ENCODE measurements at regions not wholly inside any gene's neighbourhood (a gene's known extent, or its start where the extent isn't known, plus 50 kb on each side); places are given as distances from the start of the nearest gene placed in this dataset.

GRCh38 chr1:232328486-232329102 lies 301.3 kb downstream of the SIPA1L2 start:
- Histone ChIP-seq H2AFZ (ENCODE audit: low read length) (no peak overlapping the region), H3K4me2 (ENCODE audit: low read length) (no peak overlapping the region), H3K79me2 (ENCODE audit: low read length) (no peaks in the 10 kb centered on the region), H3K27ac (ENCODE audit: low read length) (no peak overlapping the region), H3K36me3 (ENCODE audit: low read depth, low read length) (no peaks in the 10 kb centered on the region), H3K9me2 (replicated peaks; ENCODE audit: low read length) (no peaks in the 10 kb centered on the region), H3K9me3 (ENCODE audit: low read length) (no peaks in the 10 kb centered on the region), H3K9ac (ENCODE audit: low read length) (no peak overlapping the region), H3K27me3 (ENCODE audit: low read length) (no peaks in the 10 kb centered on the region), H3K4me1 (ENCODE audit: insufficient read depth, low read length) (no peaks in the 10 kb centered on the region), H3K4me3 (ENCODE audit: low read length) (no peak overlapping the region), H3F3A (ENCODE audit: low read length, unreplicated experiment) (no peaks in the 10 kb centered on the region), H4K20me1 (ENCODE audit: low read length) (no peaks in the 10 kb centered on the region)
- POLR2A ChIA-PET (ENCODE audit: unreplicated experiment) = no interaction called here
- DNase-seq (no peak), ATAC-seq (no peak)
- no peak for TF ChIP-seq EZH2phosphoT487 (IDR thresholded peaks at IDR 0.05; ENCODE audit: borderline replicate concordance, low read length)
- no peak for TF ChIP-seq CTCF (conservative IDR thresholded peaks at IDR 0.05; ENCODE audit: low read depth, low read length)
- no TSS peak for BruUV-seq (replicated peaks)
- CTCF ChIA-PET = no interaction called here
- intact Hi-C loops (cut with micrococcal nuclease) = loop anchor here (2.0 kb wide), 1 partner anchor 32 kb away; no protein-coding TSS in a partner anchor

- Histone ChIP-seq H3K27ac (ENCODE audit: low read length) (no peak overlapping the region), H4K20me1 (ENCODE audit: low read length) (no peaks in the 10 kb centered on the region), H3K4me3 (ENCODE audit: low read length) (no peak overlapping the region), H3K4me2 (ENCODE audit: low read length) (no peak overlapping the region), H3K79me2 (ENCODE audit: low read length) (no peaks in the 10 kb centered on the region), H3F3A (ENCODE audit: low read length, unreplicated experiment) (no peaks in the 10 kb centered on the region), H3K9me3 (ENCODE audit: low read length) (no peaks in the 10 kb centered on the region), H3K4me1 (ENCODE audit: insufficient read depth, low read length) (no peaks in the 10 kb centered on the region), H3K36me3 (ENCODE audit: low read depth, low read length) (no peaks in the 10 kb centered on the region), H3K9me2 (replicated peaks; ENCODE audit: low read length) (no peaks in the 10 kb centered on the region), H3K27me3 (ENCODE audit: low read length) (no peaks in the 10 kb centered on the region), H2AFZ (ENCODE audit: low read length) (no peak overlapping the region), H3K9ac (ENCODE audit: low read length) (no peak overlapping the region)
- no TSS peak for BruUV-seq (replicated peaks)
- TF ChIP-seq CTCF (conservative IDR thresholded peaks at IDR 0.05; ENCODE audit: low read depth, low read length) = no peak
- TF ChIP-seq EZH2phosphoT487 (IDR thresholded peaks at IDR 0.05; ENCODE audit: borderline replicate concordance, low read length) = no peak
- TF ChIP-seq EZH2 (IDR thresholded peaks at IDR 0.05; ENCODE audit: low read length, unreplicated experiment) = no peak
- ATAC-seq = no peak
- no peak for DNase-seq
- intact Hi-C loops (cut with micrococcal nuclease) = loop anchor here (2.0 kb wide), 1 partner anchor 31 kb away; no protein-coding TSS in a partner anchor
- POLR2A ChIA-PET (ENCODE audit: unreplicated experiment) = no interaction called here
- CTCF ChIA-PET = no interaction called here
These were observed 302.0 kb downstream of the SIPA1L2 start for GRCh38 chr1:232327899-232328298.

GRCh38 chr1:232327269-232327668 lies 302.7 kb downstream of the SIPA1L2 start:
- Histone ChIP-seq H4K20me1 (ENCODE audit: low read length) (no peaks in the 10 kb centered on the region), H3K36me3 (ENCODE audit: low read depth, low read length) (no peaks in the 10 kb centered on the region)
- POLR2A ChIA-PET (ENCODE audit: unreplicated experiment) = no interaction called here

More at GRCh38 chr1:232327269-232327668, 302.7 kb downstream of the SIPA1L2 start:
- H2AFZ ChIP-seq (ENCODE audit: low read length) = no peak overlapping the region
- H3F3A ChIP-seq (ENCODE audit: low read length, unreplicated experiment) = no peaks in the 10 kb centered on the region
- H3K9me2 ChIP-seq (replicated peaks; ENCODE audit: low read length) = no peaks in the 10 kb centered on the region
- H3K9me3 ChIP-seq (ENCODE audit: low read length) = no peaks in the 10 kb centered on the region
- intact Hi-C loops (cut with micrococcal nuclease) = no loop called here
- peaks cover 5% of the 10 kb centered on the region for H3K4me1 ChIP-seq (ENCODE audit: insufficient read depth, low read length)
- no peak for ATAC-seq
- H3K79me2 ChIP-seq (ENCODE audit: low read length) = no peaks in the 10 kb centered on the region
- no TSS peak for BruUV-seq (replicated peaks)
- H3K4me2 ChIP-seq (ENCODE audit: low read length) = no peak overlapping the region
- H3K27me3 ChIP-seq (ENCODE audit: low read length) = no peaks in the 10 kb centered on the region
- H3K27ac ChIP-seq (ENCODE audit: low read length) = no peak overlapping the region
- no peak for TF ChIP-seq CTCF (conservative IDR thresholded peaks at IDR 0.05; ENCODE audit: low read depth, low read length)
- no peak for TF ChIP-seq EZH2 (IDR thresholded peaks at IDR 0.05; ENCODE audit: low read length, unreplicated experiment)
- TF ChIP-seq EZH2phosphoT487 (IDR thresholded peaks at IDR 0.05; ENCODE audit: borderline replicate concordance, low read length) = no peak
- H3K4me3 ChIP-seq (ENCODE audit: low read length) = no peak overlapping the region
- H3K9ac ChIP-seq (ENCODE audit: low read length) = no peak overlapping the region
- CTCF ChIA-PET = no interaction called here
- DNase-seq = no peak

Data from PC-3 (cell line).